Lower leg skin (tissue), 4 donors: ENCODE measurements at regions not wholly inside any gene's neighbourhood (a gene's known extent, or its start where the extent isn't known, plus 50 kb on each side); places are given as distances from the start of the nearest gene placed in this dataset.

Experiments
- DNase-seq, 2 donors: peaks; one replicate each; pipeline ENCODE4 v3.0.0-alpha.2; 2019; ENCODE audit warnings: low spot score in 2 of 2
- H3K4me3 ChIP-seq: fragments of 200-600 bp; sonication (generic); 2 replicates; pipeline ENCODE4 v1.5.1; 2017; ENCODE audit warnings: mild to moderate bottlenecking, low read depth; ENCODE audit not compliant: poor library complexity, severe bottlenecking
- CTCF ChIP-seq, 3 donors: fragments of 450-650 bp; IDR thresholded peaks; one replicate each; pipeline ENCODE4 v1.5.1; 2016; ENCODE audit warnings: antibody characterized with exemption in 3 of 3, mild to moderate bottlenecking in 3 of 3, moderate library complexity in 2 of 3
- POLR2A ChIP-seq, 2 donors: fragments of 450-650 bp; IDR thresholded peaks; one replicate each; pipeline ENCODE4 v1.6.1; 2016 to 2017; ENCODE audit warnings: antibody characterized with exemption in 2 of 2, mild to moderate bottlenecking in 1 of 2, moderate library complexity in 1 of 2
- WGBS, 2 donors: methylation state at CpG; one replicate each; pipeline ENCODE4 v1.1.5; 2018; 5-methylcytosine and 5-hydroxymethylcytosine counted together
- intact Hi-C: fragments of 100-400 bp; cut with DNase I; formaldehyde crosslinking; loops from one replicate; pipeline ENCODE4 v1.15.0; 2023; ENCODE audit warnings: low total_unique reads

DNA sequence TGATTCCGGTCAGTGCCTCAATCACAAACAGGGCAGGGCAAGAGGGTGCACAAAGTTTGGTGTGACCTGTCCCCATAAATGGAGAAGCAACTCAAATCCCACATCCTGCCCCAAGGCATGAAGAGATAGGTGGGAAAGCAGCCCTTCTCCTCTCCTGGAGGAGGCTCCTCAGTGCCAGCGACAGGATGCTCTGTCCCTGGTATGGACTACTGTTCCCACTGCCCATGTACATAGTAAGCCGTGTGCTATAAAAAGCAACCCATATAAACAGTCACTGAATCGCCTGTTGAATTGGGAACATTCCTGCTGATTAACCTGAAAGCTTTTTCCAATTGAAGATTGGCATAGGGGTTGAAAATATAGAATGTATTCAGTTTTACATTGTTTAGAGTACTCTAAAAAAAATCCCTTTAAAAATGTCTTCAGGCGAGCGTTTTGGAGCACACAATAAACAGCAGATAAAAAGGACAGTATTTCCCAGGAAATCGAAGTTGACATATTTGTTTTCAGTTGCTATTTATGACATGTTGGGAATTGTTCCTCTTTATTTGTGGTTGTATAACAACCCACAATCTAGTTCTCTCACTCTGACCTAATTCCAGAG lies 513.9 kb downstream of the DIRAS2 start:
- TF ChIP-seq CTCF (IDR thresholded peaks at IDR 0.05): no peak
- no peak for TF ChIP-seq POLR2A (IDR thresholded peaks at IDR 0.05)
- intact Hi-C loops: no loop called here
- whole genome bisulfite sequencing, 2 donors: 78 to 85% methylated on average over 7 of the region's 7 CpGs
- no peak overlapping the region for H3K4me3 ChIP-seq
- no peak for DNase-seq

DNA sequence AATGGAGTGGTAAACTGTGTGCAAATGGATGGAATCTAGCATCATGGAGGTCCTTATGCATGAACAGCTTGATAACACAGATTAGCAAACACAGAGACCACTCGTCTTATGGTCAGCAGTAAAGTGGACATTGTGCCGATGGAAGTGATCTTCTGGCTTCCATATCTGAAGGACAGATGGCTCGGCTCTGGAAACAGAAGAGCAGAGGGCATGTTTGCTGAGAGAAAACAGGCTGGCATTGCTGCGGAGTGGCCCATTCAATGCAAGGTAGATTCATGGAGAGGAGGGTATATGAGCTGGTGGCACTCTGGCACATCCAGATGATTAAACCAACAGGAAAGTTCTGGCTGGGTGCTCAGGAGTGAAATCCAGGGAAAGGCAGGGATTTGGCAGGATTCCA lies 513.2 kb downstream of the DIRAS2 start:
- H3K4me3 ChIP-seq: no peak overlapping the region
- intact Hi-C loops: no loop called here
- DNase-seq: no peak
- 71 to 97% methylated on average over 4 of the region's 4 CpGs for WGBS, 2 donors
- no peak for TF ChIP-seq POLR2A (IDR thresholded peaks at IDR 0.05)

- no peak overlapping the region for H3K4me3 ChIP-seq
- no peak for DNase-seq
- intact Hi-C loops: no loop called here
- WGBS, 2 donors: 78 to 83% methylated on average over 7 of the region's 7 CpGs
- no peak for TF ChIP-seq CTCF (IDR thresholded peaks at IDR 0.05)
- TF ChIP-seq POLR2A (IDR thresholded peaks at IDR 0.05): no peak
Measured at GRCh38 chr9:90131568-90131967, 511.1 kb downstream of the DIRAS2 start.

DNA sequence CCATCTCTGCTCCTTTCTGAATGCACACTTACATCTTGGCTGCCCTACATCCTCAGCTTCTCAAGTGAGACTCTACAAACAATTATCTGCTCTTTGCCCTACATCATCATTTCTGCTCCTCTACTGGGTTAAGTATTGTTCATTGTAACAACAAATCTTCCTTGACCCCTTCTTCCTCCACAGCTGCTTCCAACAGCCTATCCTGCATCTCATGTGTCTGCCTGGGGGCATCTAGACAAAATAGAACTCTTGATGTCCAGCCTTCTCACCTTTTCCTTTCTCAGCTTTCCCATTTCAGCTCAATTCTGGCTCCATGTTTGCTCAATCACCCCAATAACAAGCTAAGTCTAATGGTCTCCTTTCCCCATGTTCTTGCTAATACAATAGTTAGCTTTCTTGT lies 509.8 kb downstream of the DIRAS2 start:
- intact Hi-C loops: no loop called here
- TF ChIP-seq CTCF (IDR thresholded peaks at IDR 0.05) (no peak), POLR2A (IDR thresholded peaks at IDR 0.05) (no peak)
- H3K4me3 ChIP-seq: no peak overlapping the region
- DNase-seq: no peak

DNA sequence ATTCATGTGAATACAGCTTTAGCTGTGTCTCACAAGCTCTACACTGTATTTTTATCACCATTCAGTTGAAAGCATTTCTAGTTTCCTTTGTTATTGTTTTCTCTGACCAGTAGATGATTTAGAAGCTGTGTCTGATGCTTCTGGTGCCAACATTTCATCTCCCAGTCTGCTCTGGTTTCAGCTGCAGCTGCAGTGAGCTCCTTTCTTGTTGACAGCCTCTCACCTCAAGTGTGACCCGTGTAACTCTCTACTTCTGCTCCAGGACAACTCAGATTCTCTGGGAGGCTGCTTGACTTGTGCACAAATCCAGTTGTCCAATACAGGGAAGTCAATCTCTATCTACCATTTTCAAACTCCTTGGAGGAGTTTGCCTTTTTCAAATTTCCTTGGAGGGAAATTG lies 504.8 kb downstream of the DIRAS2 start:
- intact Hi-C loops: no loop called here
- 81 to 88% methylated on average over 1 of the region's 1 CpG for WGBS, 2 donors
- no peak for TF ChIP-seq POLR2A (IDR thresholded peaks at IDR 0.05)
- TF ChIP-seq CTCF (IDR thresholded peaks at IDR 0.05): no peak
- H3K4me3 ChIP-seq: no peak overlapping the region
- no peak for DNase-seq

- TF ChIP-seq POLR2A (IDR thresholded peaks at IDR 0.05) (no peak), CTCF (IDR thresholded peaks at IDR 0.05) (no peak)
- intact Hi-C loops: loop anchor here (5.0 kb wide), 1 partner anchor 627 kb away; no protein-coding TSS in a partner anchor
- H3K4me3 ChIP-seq: no peak overlapping the region
- DNase-seq: no peak
- 75 to 82% methylated on average over 6 to 7 of the region's 7 CpGs for WGBS, 2 donors
Measured at GRCh38 chr9:90140131-90140818, 502.3 kb downstream of the DIRAS2 start.
